GM12878 (cell line): ENCODE measurements at regions not wholly inside any gene's neighbourhood (a gene's known extent, or its start where the extent isn't known, plus 50 kb on each side); places are given as distances from the start of the nearest gene placed in this dataset.

Source experiments
- ATF2 ChIP-seq: IDR thresholded peaks from 2 replicates; pipeline ENCODE4 v1.6.1; 2012; ENCODE audit warnings: low read length, inconsistent platforms
- BCL11A ChIP-seq: IDR thresholded peaks from 2 replicates; pipeline ENCODE4 v1.6.1; 2011; ENCODE audit warnings: low read depth, low read length
- CBX5 ChIP-seq: sonication (generic); IDR thresholded peaks from 2 replicates; pipeline ENCODE4 v1.6.1; 2016; ENCODE audit warnings: low read depth, moderate library complexity, mild to moderate bottlenecking, inconsistent platforms
- NFYA ChIP-seq: IDR thresholded peaks from 2 replicates; pipeline ENCODE4 v1.6.1; 2011; ENCODE audit warnings: low read depth, mild to moderate bottlenecking, low read length, improper control_type of control experiment, borderline replicate concordance
- NRF1 ChIP-seq: conservative IDR thresholded peaks from 2 replicates; pipeline ENCODE4 v1.6.1; 2011; ENCODE audit warnings: mild to moderate bottlenecking, low read depth, low read length, improper control_type of control experiment
- PBX3 ChIP-seq: IDR thresholded peaks from 2 replicates; pipeline ENCODE4 v1.6.1; 2011; ENCODE audit warnings: mild to moderate bottlenecking, low read depth, low read length, moderate library complexity; ENCODE audit not compliant: insufficient replicate concordance
- POLR2AphosphoS2 ChIP-seq: IDR thresholded peaks from 2 replicates; pipeline ENCODE4 v1.6.1; 2011; ENCODE audit warnings: low read depth, mild to moderate bottlenecking, low read length, improper control_type of control experiment, moderate library complexity
- RELA ChIP-seq: fragments of 450-650 bp; IDR thresholded peaks from 2 replicates; pipeline ENCODE4 v1.8.0; 2014; ENCODE audit warnings: borderline replicate concordance; ENCODE audit not compliant: partially characterized antibody
- TARDBP ChIP-seq: IDR thresholded peaks from 2 replicates; pipeline ENCODE4 v1.6.1; 2016; ENCODE audit warnings: borderline replicate concordance
- TCF12 ChIP-seq: IDR thresholded peaks from 2 replicates; pipeline ENCODE4 v1.6.1; 2011; ENCODE audit warnings: low read depth, mild to moderate bottlenecking, low read length
- ZBTB11 ChIP-seq: fragments of 450-650 bp; formaldehyde crosslinking; IDR thresholded peaks from 2 replicates; pipeline ENCODE4 v1.5.0; 2022; ENCODE audit warnings: mild to moderate bottlenecking, missing genetic modification characterization
- ZNF24 ChIP-seq: fragments of 450-650 bp; IDR thresholded peaks from 2 replicates; pipeline ENCODE4 v1.6.1; 2017; ENCODE audit warnings: antibody characterized with exemption, mild to moderate bottlenecking

- TF ChIP-seq ZBTB11: no peak
- no peak for TF ChIP-seq ATF2
- no peak for TF ChIP-seq CBX5
- TF ChIP-seq RELA: no peak
- no peak for TF ChIP-seq BCL11A
- no peak for TF ChIP-seq NRF1
- TF ChIP-seq POLR2AphosphoS2: no peak
- no peak for TF ChIP-seq NFYA
- no peak for TF ChIP-seq TARDBP
- TF ChIP-seq TCF12: no peak
- no peak for TF ChIP-seq ZNF24
- no peak for TF ChIP-seq PBX3
- TF ChIP-seq, all 136 proteins: peak for 0
These were observed 174.7 kb upstream of the GRB10 start (continued) for GRCh38 chr7:50957431-50957830.
